Mesenchymal stem cell (in vitro differentiated cells and primary cell): ENCODE measurements at regions not wholly inside any gene's neighbourhood (a gene's known extent, or its start where the extent isn't known, plus 50 kb on each side); places are given as distances from the start of the nearest gene placed in this dataset. TPM values are rescaled to one million over a fixed set of nuclear protein-coding genes. Genes with fewer than 3 reads are reported as not detected.
"Not testable (repeated sequence)": the region's sequence is repeated elsewhere in the genome, so short reads cannot be mapped to it uniquely, and the experiment has no call there.

Source experiments
- DNase-seq: peaks from one replicate; pipeline ENCODE4 v3.0.0-alpha.2; 2013
- H2AFZ ChIP-seq: one replicate; pipeline ENCODE4 v1.6.1; 2013; ENCODE audit warnings: low read depth, mild to moderate bottlenecking, control low read depth, inconsistent platforms, low read length, moderate library complexity
- H2AK5ac ChIP-seq: 2 replicates; pipeline ENCODE4 v1.6.1; 2013; ENCODE audit warnings: low read length, moderate library complexity, mild to moderate bottlenecking, inconsistent platforms; ENCODE audit not compliant: severe bottlenecking
- H2BK120ac ChIP-seq: one replicate; pipeline ENCODE4 v1.6.1; 2013; ENCODE audit warnings: low read depth, mild to moderate bottlenecking, inconsistent platforms, low read length, moderate library complexity
- H2BK12ac ChIP-seq, 2 experiments: one replicate each; pipeline ENCODE4 v1.6.1; 2013; ENCODE audit warnings: inconsistent platforms in 2 of 2, low read length in 2 of 2, mild to moderate bottlenecking in 2 of 2, moderate library complexity in 2 of 2, control low read depth in 1 of 2
- H2BK15ac ChIP-seq: one replicate; pipeline ENCODE4 v1.6.1; 2013; ENCODE audit warnings: mild to moderate bottlenecking, low read depth, inconsistent platforms; ENCODE audit not compliant: poor library complexity, severe bottlenecking
- H2BK5ac ChIP-seq: 2 replicates; pipeline ENCODE4 v1.6.1; 2013; ENCODE audit warnings: low read depth, mild to moderate bottlenecking, low read length, control low read depth, inconsistent platforms; ENCODE audit not compliant: poor library complexity, severe bottlenecking
- H3K14ac ChIP-seq, 2 experiments: one replicate each; pipeline ENCODE4 v1.6.1; 2013; ENCODE audit warnings: inconsistent platforms in 2 of 2, low read length in 2 of 2, control low read depth in 1 of 2, mild to moderate bottlenecking in 1 of 2, moderate library complexity in 1 of 2
- H3K18ac ChIP-seq, 2 experiments: one replicate each; pipeline ENCODE4 v1.6.1; 2013; ENCODE audit warnings: inconsistent platforms in 2 of 2, low read length in 2 of 2, control low read depth in 1 of 2, low read depth in 1 of 2, mild to moderate bottlenecking in 1 of 2
- H3K23ac ChIP-seq, 2 experiments: one replicate each; pipeline ENCODE4 v1.6.1; 2013; ENCODE audit warnings: inconsistent platforms in 2 of 2, low read length in 2 of 2, mild to moderate bottlenecking in 2 of 2, moderate library complexity in 2 of 2, control low read depth in 1 of 2
- H3K27ac ChIP-seq: 2 replicates; pipeline ENCODE4 v1.5.1; 2013; ENCODE audit warnings: mild to moderate bottlenecking, moderate library complexity, low read length, control low read depth, inconsistent platforms; ENCODE audit not compliant: poor library complexity, severe bottlenecking
- H3K27me3 ChIP-seq, 2 experiments: 2 replicates each; pipeline versions ENCODE4 v1.6.1 to v1.7.0; 2013; ENCODE audit warnings: low read length in 2 of 2, mild to moderate bottlenecking in 2 of 2, moderate library complexity in 2 of 2, control low read depth in 1 of 2, inconsistent platforms in 1 of 2; ENCODE audit not compliant: control insufficient read depth in 1 of 2, insufficient read depth in 1 of 2
- H3K36me3 ChIP-seq, 2 experiments: 2 replicates each; pipeline versions ENCODE4 v1.6.1 to v1.7.0; 2013; ENCODE audit warnings: low read length in 2 of 2, control low read depth in 1 of 2, inconsistent platforms in 1 of 2, low read depth in 1 of 2, mild to moderate bottlenecking in 1 of 2; ENCODE audit not compliant: insufficient read depth in 2 of 2, control insufficient read depth in 1 of 2
- H3K4ac ChIP-seq, 2 experiments: one replicate each; pipeline ENCODE4 v1.6.1; 2013; ENCODE audit warnings: inconsistent platforms in 2 of 2, low read length in 2 of 2, mild to moderate bottlenecking in 2 of 2, moderate library complexity in 2 of 2, control low read depth in 1 of 2, low read depth in 1 of 2
- H3K4me1 ChIP-seq: 2 replicates; pipeline ENCODE4 v1.6.1; 2013; ENCODE audit warnings: low read depth, low read length, control low read depth; ENCODE audit not compliant: control insufficient read depth, insufficient read depth
- H3K4me2 ChIP-seq: 2 replicates; pipeline ENCODE4 v1.6.1; 2013; ENCODE audit warnings: low read length, mild to moderate bottlenecking, inconsistent platforms; ENCODE audit not compliant: poor library complexity, severe bottlenecking
- H3K4me3 ChIP-seq, 2 experiments: 2 replicates each; pipeline versions ENCODE4 v1.5.1 to v1.7.0; 2013; ENCODE audit warnings: low read length in 2 of 2, mild to moderate bottlenecking in 2 of 2, control low read depth in 1 of 2, low read depth in 1 of 2; ENCODE audit not compliant: insufficient read depth in 1 of 2
- H3K79me1 ChIP-seq: replicated peaks from 2 replicates; pipeline ENCODE4 v1.6.1; 2013; ENCODE audit warnings: mild to moderate bottlenecking, control low read depth, low read length, inconsistent platforms; ENCODE audit not compliant: poor library complexity, severe bottlenecking
- H3K9ac ChIP-seq: 2 replicates; pipeline ENCODE4 v1.7.0; 2013; ENCODE audit warnings: mild to moderate bottlenecking, low read length, moderate library complexity
- H3K9me3 ChIP-seq: 2 replicates; pipeline ENCODE4 v1.7.0; 2013; ENCODE audit warnings: mild to moderate bottlenecking, low read length; ENCODE audit not compliant: control insufficient read depth
- H4K8ac ChIP-seq: one replicate; pipeline ENCODE4 v1.6.1; 2013; ENCODE audit warnings: inconsistent platforms, mild to moderate bottlenecking, low read length, moderate library complexity
- H4K91ac ChIP-seq: one replicate; pipeline ENCODE4 v1.6.1; 2013; ENCODE audit warnings: mild to moderate bottlenecking, low read length, inconsistent platforms
- WGBS: methylation state at CpG from one replicate; pipeline ENCODE4 v1.1.7; 2013; ENCODE audit warnings: mixed read lengths; 5-methylcytosine and 5-hydroxymethylcytosine counted together
- small RNA-seq: library from polyadenylated mRNA; stranded (forward); fragments of <200 nt; extraction: miRNeasy Mini kit (QIAGEN cat#:217004); gene quantifications from one replicate; pipeline ENCODE3, GENCODE V24; 2013; ENCODE audit warnings: low read depth

GRCh38 chr12:8404341-8404740 is 51.4 kb upstream of the CLEC6A start:
- H2BK120ac ChIP-seq, H3K4ac ChIP-seq, H2BK5ac ChIP-seq, H3K27me3 ChIP-seq, H3K79me1 ChIP-seq, H2BK15ac ChIP-seq, H3K9ac ChIP-seq, H3K23ac ChIP-seq, H3K36me3 ChIP-seq, H3K4me1 ChIP-seq, H3K4me3 ChIP-seq, H3K14ac ChIP-seq, DNase-seq, H2AK5ac ChIP-seq, H3K27ac ChIP-seq, H3K18ac ChIP-seq, H2AFZ ChIP-seq, H2BK12ac ChIP-seq, H3K9me3 ChIP-seq, H4K8ac ChIP-seq, H4K91ac ChIP-seq, H3K4me2 ChIP-seq: not testable (repeated sequence)
- WGBS: 90% methylated on average over 22 of the region's 26 CpGs

Small RNA genes in the stretch of these regions (small RNA-seq; reads per million reads assigned to genes)
- gene AC092745.3: not detected
